ENCODE measurements at regions not wholly inside any gene's neighbourhood (a gene's known extent, or its start where the extent isn't known, plus 50 kb on each side); places are given as distances from the start of the nearest gene placed in this dataset.

- TF ChIP-seq CTCF (conservative IDR thresholded peaks at IDR 0.05; ENCODE audit: low read depth, low read length) = no peak
- no peak for DNase-seq (ENCODE audit: low read depth)
- no peak overlapping the region for H3K4me3 ChIP-seq (ENCODE audit: low read depth, low read length)
These were observed 524.4 kb downstream of the LMO7 start for GRCh38 chr13:76160506-76160905.

- TF ChIP-seq CTCF (conservative IDR thresholded peaks at IDR 0.05; ENCODE audit: low read depth, low read length) = no peak
- no peak overlapping the region for H3K4me3 ChIP-seq (ENCODE audit: low read depth, low read length)
- DNase-seq (ENCODE audit: low read depth) = no peak
These were observed 521.8 kb downstream of the LMO7 start for GRCh38 chr13:76157926-76158325.

- DNase-seq (ENCODE audit: low read depth) = no peak
- H3K4me3 ChIP-seq (ENCODE audit: low read depth, low read length) = no peak overlapping the region
- no peak for TF ChIP-seq CTCF (conservative IDR thresholded peaks at IDR 0.05; ENCODE audit: low read depth, low read length)
These were observed 517.1 kb downstream of the LMO7 start for GRCh38 chr13:76153239-76153638.

- DNase-seq (ENCODE audit: low read depth) = peak; percentile 52
- no peak overlapping the region for H3K4me3 ChIP-seq (ENCODE audit: low read depth, low read length)
- no peak for TF ChIP-seq CTCF (conservative IDR thresholded peaks at IDR 0.05; ENCODE audit: low read depth, low read length)
These were observed 512.8 kb downstream of the LMO7 start for GRCh38 chr13:76148926-76149325.

GRCh38 chr13:76148374-76148773 is 512.2 kb downstream of the LMO7 start:
- DNase-seq (ENCODE audit: low read depth) = no peak
- no peak for TF ChIP-seq CTCF (conservative IDR thresholded peaks at IDR 0.05; ENCODE audit: low read depth, low read length)
- no peak overlapping the region for H3K4me3 ChIP-seq (ENCODE audit: low read depth, low read length)

GRCh38 chr13:76132532-76132931 is 496.4 kb downstream of the LMO7 start:
- H3K4me3 ChIP-seq (ENCODE audit: low read depth, low read length) = no peak overlapping the region
- no peak for DNase-seq (ENCODE audit: low read depth)
- TF ChIP-seq CTCF (conservative IDR thresholded peaks at IDR 0.05; ENCODE audit: low read depth, low read length) = no peak

- TF ChIP-seq CTCF (conservative IDR thresholded peaks at IDR 0.05; ENCODE audit: low read depth, low read length) = no peak
- H3K4me3 ChIP-seq (ENCODE audit: low read depth, low read length) = no peak overlapping the region
- DNase-seq (ENCODE audit: low read depth) = no peak
These were observed 495.4 kb downstream of the LMO7 start for GRCh38 chr13:76131551-76131950.
